Fibroblast of skin of right quadriceps (primary cell): ENCODE measurements at regions not wholly inside any gene's neighbourhood (a gene's known extent, or its start where the extent isn't known, plus 50 kb on each side); places are given as distances from the start of the nearest gene placed in this dataset.
A peak's percentile ranks its signal among the peaks of the same experiment; 100 is the strongest.
"Not testable (repeated sequence)": the region's sequence is repeated elsewhere in the genome, so short reads cannot be mapped to it uniquely, and the experiment has no call there.

Source experiments
- DNase-seq: peaks from one replicate; pipeline ENCODE4 v3.0.0-alpha.2; 2013

DNA sequence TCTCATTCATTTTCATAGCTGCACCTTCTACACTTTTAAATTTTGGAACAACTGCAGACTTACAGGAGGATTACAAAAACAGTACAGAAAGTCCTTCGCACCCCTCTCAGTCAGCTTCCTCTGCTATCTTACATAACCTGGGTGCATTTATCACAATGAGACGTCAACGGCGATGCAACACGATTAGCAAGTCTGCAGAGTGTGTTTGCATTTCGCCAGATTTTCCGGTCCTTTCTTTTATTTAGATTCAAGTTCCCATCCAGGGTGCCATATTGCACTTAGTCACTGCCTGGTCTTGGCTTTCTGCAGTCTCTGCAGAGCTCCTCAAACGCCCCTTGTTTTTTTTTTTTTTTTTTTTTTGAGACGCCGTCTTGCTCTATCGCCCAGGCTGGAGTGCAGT, 85.9 kb downstream of the ASMT start:
- no peak for DNase-seq

DNA sequence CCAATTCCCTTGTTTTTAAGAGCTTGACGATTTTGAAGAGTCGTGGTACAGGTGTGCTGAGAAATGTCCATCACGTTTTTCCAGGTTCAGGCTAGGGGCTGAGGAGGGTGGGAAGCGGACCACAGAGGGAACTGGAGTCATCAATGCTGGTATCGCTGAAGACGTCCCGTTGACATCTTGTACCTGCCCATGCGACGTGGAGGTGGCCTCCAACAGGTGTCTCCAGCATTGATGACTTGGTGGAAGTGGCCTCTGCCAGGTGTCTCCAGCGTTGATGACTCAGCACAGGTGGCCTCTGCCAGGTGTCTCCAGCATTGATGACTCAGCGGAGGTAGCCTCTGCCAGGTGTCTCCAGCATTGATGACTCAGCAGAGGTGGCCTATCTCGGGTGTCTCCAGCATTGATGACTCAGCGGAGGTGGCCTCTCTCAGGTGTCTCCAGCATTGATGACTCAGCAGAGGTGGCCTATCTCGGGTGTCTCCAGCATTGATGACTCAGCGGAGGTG, 86.6 kb downstream of the ASMT start:
- not testable (repeated sequence) for DNase-seq

DNA sequence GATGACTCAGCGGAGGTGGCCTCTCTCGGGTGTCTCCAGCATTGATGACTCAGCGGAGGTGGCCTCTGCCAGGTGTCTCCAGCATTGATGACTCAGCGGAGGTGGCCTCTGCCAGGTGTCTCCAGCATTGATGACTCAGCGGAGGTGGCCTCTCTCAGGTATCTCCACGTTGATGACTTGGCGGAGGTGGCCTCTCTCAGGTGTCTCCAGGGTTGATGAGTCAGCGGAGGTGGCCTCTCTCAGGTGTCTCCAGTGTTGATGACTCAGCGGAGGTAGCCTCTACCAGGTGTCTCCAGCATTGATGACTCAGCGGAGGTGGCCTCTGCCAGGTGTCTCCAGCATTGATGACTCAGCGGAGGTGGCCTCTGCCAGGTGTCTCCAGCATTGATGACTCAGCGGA, 87.3 kb downstream of the ASMT start:
- not testable (repeated sequence) for DNase-seq

DNA sequence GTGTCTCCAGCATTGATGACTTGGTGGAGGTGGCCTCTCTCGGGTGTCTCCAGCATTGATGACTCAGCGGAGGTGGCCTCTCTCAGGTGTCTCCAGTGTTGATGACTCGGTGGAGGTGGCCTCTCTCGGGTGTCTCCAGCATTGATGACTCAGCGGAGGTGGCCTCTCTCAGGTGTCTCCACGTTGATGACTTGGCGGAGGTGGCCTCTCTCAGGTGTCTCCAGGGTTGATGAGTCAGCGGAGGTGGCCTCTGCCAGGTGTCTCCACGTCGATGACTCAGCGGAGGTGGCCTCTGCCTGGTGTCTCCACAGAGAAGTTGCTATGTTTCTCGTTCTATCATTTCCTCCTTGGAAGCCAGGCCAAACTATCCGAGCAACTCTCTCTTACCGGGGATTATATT, 87.7 kb downstream of the ASMT start:
- DNase-seq, result not testable (repeated sequence)

DNA sequence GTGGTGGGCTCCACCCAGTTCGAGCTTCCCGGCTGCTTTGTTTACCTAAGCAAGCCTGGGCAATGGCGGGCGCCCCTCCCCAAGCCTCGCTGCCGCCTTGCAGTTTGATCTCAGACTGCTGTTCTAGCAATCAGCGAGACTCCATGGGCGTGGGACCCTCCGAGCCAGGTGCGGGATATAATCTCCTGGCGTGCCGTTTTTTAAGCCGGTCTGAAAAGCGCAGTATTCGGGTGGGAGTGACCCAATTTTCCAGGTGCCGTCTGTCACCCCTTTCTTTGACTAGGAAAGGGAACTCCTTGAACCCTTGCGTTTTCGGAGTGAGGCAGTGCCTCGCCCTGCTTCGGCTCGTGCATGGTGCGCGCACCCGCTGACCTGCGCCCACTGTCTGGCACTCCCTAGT, 94.4 kb downstream of the ASMT start:
- not testable (repeated sequence) for DNase-seq

DNA sequence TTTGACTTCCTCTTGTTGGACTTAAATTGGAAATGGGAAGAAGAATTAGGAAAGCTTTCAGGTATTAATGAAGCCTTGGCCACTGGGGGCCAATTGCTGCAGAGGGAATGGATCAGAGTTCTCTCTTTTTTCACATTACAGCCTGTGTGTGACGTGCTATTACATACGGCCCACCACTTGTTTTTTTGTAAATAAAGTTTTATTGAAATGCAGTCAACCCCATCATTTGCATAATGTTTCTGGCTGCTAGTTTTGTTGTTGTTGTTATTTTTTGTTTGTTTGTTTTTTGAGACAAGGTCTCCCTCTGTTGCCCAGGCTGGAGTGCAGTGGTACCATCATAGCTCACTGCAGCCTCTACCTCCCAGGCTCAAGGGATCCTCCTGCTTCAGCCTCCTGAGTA, 98.4 kb downstream of the ASMT start:
- no peak for DNase-seq

DNA sequence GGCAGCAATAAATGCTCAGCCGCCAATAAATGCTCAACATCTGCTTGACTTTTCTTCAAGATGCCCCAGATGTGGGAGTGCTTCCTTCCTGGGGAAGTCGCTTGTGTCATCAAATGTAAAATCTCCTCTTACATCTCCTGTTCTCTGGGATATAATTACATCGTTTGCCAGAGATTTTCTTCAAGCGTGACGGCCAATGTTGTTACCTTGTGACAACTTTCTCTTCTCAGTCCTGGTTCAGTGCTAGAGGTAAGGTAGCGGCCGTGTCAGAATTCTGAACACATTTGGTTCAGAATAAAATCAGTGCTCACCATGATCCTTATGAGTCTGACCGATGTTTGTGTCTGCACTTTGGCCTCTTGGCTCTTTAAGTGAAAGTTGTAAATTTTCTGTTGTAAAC, 102.5 kb downstream of the ASMT start:
- no peak for DNase-seq

DNA sequence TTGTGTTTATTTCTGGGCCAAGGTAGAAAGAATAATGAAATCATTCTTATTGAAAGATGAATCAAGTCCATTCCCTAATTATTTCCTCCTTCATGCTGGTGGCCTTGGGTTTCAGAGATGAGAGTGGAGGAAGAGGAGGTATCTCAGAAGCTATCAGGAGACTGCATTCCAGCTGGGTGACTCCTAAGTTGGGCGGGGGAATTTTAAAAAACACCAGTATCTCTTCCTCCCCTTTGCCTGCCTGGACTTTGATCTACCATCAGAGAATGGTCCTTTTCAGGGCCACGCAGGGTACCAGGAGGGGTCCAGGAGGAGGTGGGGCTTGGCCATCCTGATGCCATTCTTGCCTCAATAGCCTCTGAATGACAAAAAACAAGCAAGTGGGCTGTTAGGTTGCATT, 104.4 kb downstream of the ASMT start:
- no peak for DNase-seq

DNA sequence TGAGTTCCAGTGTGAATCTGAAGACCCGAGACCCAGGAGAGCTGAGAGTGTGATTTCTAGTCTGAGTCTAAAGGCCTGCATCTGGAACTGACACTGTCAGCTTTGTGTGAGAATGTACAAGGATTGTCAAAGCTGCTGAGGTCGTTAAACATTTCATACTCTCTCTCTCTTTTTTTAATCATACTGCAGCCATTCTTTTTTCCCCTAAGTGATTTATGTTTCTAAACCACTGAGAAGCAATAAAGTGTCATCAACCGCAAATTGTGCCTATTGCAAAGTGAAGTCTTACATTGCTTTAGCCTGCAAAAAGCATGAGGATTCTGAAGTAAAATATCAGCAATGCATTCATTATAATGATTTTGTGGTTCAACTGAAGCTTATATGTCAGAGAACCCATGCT, 106.0 kb downstream of the ASMT start:
- DNase-seq, result peak; percentile 61

DNA sequence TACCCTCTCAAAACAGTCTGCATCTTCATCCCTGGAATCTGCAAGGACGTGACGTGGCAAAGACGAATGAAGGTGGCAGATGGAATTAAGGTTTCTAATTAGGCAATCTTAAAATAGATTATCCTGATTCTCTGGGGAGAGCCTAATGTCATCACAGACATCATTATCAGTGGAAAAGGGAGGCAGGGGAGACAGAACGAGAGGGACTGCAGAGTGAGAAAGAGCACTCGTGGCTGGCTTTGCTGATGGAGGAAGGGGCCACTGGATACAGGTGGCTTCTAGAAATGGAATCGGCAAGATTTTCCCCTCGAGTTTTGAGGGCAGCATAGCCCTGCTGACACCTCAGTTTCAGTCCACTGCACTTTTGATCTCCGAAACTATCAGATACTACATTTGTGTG, 110.6 kb downstream of the ASMT start:
- no peak for DNase-seq

DNA sequence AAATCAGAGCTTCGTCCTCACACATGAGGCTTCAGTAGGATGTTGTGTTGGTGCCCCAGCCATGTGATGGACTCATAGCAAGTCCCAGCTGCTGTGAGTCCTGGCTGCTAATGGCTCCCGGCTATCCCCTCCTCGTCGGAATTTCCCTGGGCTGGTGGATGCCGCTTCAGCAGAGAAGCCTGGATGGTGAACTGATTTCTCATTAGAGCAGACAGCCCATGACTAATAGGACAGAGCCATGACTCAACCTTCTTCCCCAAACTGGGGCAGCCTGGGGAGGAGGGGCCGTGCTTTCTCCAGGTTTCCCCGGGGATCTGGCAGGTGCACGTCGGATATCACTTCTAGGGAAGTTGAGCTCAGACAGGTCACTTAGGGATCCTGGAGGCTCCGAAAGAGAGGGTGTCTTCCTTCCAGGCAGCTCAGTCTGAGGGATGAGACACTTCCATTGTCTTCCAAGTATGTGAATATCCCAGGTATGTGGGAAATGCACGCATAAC, 112.7 kb downstream of the ASMT start:
- peak; percentile 44 for DNase-seq

DNA sequence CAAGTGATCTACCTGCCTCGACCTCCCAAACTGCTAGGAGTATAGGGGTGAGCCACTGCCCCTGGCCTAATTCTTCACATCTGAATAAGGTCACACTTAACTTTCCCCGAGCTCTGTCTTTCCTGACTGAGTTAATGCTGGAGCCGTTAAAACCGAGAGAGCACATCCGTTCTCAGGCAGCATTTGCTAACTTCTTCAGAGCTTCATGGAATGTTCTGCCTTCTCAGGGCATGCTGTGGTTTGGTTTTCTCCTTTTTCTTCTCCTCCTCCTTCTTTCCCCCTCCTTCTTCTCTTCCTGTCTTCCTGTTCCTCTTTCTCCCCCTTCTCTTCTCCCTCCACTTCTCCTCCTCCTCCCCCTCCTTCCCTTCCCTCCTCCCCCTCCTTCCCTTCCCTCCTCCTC, 119.9 kb downstream of the ASMT start:
- no peak for DNase-seq

DNA sequence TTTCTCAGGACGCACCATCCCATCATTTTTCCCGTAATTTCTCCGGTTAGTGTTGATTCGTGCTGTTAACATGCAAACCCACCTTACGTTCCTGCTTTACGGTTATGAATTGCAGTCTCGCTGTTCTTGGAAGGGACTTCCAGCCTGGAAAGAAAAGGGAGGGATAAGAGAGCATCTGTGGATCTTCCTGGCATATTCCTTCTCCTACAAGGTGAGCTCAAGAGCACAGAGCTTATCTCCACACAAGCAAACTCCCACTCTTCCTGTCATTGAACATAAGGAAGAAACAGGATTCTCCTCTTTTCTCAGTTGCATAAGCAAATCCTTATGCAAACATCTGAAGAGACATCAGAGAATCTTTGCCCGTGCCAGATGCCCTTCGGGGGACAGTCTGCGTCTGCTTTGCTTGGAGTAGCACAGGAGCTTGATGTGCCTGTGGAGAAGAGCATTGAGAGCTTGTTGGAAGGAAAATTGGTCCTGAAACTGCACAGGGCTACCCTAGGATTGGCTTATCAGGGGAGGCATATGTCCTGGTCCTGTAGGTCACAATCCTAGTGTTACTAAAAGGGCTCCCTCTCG, 127.0 kb downstream of the ASMT start:
- no peak for DNase-seq

DNA sequence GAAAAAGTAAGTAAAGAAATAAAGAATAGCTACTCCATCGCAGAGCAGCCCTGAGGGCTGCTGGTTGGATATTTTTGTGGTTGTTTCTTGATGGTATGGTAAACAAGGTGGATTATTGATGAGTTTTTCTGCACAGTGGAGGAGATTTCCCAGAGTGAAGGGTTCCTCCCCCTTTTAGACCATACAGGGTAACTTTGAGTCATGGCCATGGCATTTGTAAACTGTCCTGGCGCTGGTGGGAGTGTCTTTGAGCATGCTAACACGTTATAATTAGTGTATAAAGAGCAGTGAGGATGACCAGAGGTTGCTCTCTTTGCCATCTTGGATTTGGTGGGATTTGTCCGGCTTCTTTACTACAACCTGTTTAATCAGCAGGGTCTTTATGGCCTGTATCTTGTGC, 128.2 kb downstream of the ASMT start:
- DNase-seq, result no peak

DNA sequence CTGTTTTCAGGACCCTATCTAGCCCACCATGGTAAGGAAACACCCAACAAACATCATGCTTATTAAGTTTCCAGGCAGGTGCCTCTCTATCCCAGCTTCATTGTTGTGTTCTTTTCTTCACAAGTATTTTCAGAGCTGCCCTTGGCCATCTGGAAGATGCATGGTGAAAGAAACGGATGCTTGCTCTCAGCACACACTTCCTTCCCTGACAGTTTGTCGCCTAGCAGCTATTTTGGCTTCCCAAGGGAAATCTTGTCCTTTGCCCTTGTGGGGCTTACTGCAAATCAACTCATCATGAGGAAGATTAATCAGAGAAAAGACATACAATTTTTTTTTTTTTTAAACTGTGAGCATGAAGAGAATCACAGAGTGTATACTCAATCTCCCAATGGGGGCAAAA, 128.8 kb downstream of the ASMT start:
- DNase-seq, result no peak

DNA sequence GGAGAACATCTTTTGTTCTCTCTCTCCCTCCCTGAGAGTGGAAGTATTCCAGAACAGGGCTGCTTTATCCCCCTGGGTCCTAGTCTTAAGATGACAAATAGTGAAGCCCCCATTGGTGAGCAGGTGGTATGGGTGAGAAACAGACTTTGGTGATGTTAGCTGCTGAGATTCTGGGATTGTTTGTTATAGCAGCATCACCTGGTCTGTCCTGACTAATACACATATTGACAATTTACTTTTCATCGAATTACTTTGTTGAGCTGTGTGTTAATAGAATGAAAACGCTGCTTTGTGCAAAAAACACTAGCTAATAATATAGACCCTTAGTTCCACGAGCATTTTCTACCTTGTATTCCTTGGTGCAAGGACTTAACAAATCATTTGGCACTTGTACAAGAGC, 133.5 kb downstream of the ASMT start:
- DNase-seq, result no peak

DNA sequence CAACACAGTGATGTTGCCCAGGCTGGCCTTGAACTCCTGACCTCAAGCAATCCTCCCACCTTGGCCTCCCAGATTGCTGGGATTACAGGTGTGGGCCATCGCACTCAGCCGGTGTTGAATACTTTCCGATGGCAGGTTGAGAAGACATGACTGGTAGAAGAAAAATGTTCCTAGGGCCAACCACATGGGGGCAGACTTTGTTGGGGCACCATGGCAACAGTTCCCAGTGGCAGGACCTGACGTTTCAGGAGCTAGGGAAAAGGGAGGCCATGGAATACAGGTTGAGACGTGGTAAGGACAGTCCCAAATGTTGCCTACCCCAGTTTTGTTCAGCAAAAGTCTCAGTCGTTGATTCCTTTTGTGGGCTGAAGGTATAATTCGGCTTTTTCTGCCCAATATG, 134.6 kb downstream of the ASMT start:
- no peak for DNase-seq

DNA sequence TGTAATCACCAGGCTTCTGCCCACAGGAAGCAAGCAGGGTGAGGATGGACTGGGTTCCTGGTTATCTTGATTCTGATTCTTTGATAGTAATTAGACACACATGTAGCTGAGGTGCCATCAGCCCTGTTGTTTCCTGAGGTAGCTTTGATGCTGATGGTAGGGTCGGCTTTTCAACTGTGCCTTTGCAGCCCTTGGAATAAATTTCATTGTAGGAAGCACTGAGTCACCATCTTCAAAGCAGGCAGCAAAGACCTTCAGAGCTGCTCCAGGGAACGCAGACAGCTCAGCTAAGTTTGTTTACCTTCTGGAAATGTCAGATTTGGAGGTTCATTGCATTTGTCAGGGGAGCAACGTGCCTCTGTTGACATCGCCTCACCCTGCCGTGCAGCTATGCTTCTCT, 135.4 kb downstream of the ASMT start:
- DNase-seq, result no peak

DNA sequence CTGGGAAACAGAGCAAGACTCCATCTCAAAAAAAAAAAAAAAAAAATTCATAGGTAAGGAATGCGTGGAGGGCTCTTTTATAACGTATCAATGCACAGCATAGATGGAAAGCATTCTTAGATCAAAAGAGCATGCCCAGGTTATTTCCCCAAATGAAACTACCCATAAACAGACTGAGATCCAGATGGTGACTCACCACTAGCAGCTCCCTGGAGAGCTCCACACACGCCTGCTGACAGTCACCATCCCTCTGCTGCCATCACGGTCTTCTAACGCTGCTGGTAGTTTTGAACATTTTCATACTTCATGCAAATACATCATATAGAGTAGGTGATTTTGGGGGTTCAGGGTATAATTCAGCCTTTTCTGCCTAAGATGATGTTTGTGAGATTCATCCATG, 136.9 kb downstream of the ASMT start:
- peak; percentile 26 for DNase-seq

DNA sequence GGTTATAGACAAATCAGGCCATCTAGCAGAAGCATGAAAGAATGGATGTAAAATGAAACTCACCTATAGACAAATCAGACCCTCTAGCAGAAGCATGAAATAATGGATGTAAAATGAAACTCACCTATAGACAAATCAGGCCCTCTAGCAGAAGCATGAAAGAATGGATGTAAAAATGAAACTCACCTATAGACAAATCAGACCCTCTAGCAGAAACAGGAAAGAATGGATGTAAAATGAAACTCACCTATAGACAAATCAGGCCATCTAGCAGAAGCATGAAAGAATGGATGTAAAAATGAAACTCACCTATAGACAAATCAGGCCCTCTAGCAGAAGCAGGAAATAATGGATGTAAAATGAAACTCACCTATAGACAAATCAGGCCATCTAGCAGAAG, 137.9 kb downstream of the ASMT start:
- DNase-seq, result not testable (repeated sequence)

DNA sequence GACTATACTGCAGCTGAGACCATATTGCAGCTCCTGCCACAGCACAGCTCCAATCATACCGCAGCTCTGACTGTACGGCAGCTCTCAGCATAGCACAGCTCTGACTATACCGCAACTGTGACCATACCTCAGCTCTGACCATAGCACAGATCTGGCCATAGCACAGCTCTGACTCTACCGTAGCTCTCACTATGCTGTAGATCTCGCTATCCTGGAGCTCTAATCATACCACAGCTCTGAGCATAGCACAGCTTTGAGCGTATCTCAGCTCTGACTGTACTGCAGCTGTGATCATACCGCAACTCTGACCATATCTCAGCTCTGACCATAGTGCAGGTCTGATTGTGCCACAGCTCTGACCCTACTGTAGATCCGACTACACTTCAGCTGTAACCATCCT, 139.2 kb downstream of the ASMT start:
- peak; percentile 82 for DNase-seq

DNA sequence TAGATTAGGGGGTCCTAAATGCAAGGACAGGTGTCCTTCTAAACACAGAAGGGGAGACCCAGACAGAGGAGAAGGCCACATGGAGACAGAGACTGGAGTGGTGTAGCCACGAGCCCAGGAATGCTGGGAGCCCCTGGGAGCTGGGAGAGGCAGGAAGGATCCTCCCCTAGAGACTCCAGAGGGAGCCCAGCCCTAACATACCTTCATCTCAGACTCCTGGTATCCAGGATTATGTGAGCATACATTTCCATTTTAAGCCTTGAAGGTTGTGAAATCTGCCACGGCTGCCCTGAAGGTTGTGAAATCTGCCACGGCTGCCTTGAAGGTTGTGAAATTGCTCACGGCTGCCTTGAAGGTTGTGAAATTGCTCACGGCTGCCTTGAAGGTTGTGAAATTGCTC, 148.4 kb downstream of the ASMT start:
- DNase-seq, result no peak

DNA sequence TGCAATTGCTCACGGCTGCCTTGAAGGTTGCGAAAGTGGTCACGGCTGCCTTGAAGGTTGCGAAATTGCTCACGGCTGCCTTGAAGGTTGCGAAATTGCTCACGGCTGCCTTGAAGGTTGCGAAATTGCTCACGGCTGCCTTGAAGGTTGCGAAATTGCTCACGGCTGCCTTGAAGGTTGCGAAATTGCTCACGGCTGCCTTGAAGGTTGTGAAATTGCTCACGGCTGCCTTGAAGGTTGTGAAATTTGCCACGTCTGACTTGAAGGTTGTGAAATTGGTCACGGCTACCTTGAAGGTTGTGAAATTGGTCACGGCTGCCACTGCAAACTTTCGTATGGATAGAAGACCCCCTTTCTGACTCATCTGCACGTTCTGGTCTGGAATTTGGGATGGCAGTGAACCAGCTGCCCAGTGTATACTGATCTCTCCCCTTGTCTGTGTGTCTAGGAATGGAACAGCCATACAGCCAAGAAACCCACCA, 150.1 kb downstream of the ASMT start:
- DNase-seq, result not testable (repeated sequence)

DNA sequence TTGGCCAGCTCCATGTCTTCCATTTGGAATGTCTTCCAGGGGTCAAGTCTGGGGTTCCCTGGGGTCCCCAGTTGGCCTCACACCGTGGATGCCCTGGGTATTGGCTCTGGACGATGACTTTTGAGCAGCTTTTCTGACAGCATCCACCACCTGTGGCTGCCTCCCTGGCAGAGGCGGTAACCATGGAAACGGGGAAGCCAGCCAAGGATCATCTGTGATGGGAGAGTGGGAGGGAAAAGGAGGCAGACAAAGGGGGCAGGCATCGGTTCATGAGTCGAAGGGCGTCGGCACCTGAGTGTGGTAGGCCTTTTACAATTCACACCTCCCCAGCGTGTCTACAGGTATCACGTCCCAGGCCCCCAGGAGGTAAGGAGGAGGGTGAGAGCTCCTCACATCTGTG, 152.2 kb downstream of the ASMT start:
- DNase-seq, result no peak

DNA sequence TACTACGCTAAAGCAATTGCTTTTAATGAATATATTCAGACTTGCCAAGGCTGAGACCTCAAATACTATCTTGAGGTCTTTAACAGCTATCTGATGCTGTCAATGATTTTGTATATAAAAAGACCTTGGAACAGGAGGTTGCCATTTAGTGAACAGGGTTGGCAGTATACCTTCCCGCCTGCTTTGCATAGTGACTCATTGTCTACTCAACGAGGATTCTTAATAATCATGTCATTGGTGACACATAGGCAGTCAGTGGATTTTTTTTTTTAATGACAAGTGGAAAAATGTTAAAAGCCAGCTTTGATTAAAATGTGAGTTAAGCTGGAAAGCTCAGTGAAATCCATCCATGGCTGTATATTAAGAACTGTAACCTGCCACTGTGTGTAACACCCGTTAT, 164.0 kb downstream of the ASMT start:
- DNase-seq, result peak; percentile 15
